GM23338 (cell line): ENCODE measurements at regions not wholly inside any gene's neighbourhood (a gene's known extent, or its start where the extent isn't known, plus 50 kb on each side); places are given as distances from the start of the nearest gene placed in this dataset.

Experiments used
- CREB1 ChIP-seq: fragments of 250-450 bp; sonication (Bioruptor Pico); IDR thresholded peaks from 2 replicates; pipeline ENCODE4 v1.5.0; 2020; ENCODE audit warnings: low read depth, mild to moderate bottlenecking, moderate library complexity
- CTCF ChIP-seq, 2 experiments: fragments of 200-600 bp in 1 of 2; sonication (generic) in 1 of 2; conservative IDR thresholded peaks; 2 replicates each; pipeline versions ENCODE4 v1.5.1 to v1.6.1; 2016 to 2017; ENCODE audit warnings: antibody characterized with exemption in 2 of 2, low read depth in 2 of 2, mild to moderate bottlenecking in 2 of 2, moderate library complexity in 1 of 2
- EZH2 ChIP-seq: fragments of 200-600 bp; sonication (generic); IDR thresholded peaks from one replicate; pipeline ENCODE4 v1.8.0; 2017; ENCODE audit warnings: antibody characterized with exemption, mild to moderate bottlenecking, low read depth; ENCODE audit not compliant: unreplicated experiment
- EZH2phosphoT487 ChIP-seq: fragments of 200-600 bp; sonication (generic); IDR thresholded peaks from one replicate; pipeline ENCODE4 v1.8.1; 2018; ENCODE audit warnings: antibody characterized with exemption; ENCODE audit not compliant: unreplicated experiment
- POLR2AphosphoS5 ChIP-seq: IDR thresholded peaks from 2 replicates; pipeline ENCODE4 v1.6.1; 2016; ENCODE audit warnings: antibody characterized with exemption, low read depth
- REST ChIP-seq: IDR thresholded peaks from one replicate; pipeline ENCODE4 v1.6.1; 2018; ENCODE audit warnings: antibody characterized with exemption; ENCODE audit not compliant: unreplicated experiment
- STAT1 ChIP-seq: IDR thresholded peaks from one replicate; pipeline ENCODE4 v1.6.1; 2016; ENCODE audit warnings: antibody characterized with exemption; ENCODE audit not compliant: unreplicated experiment
- ZNF114 ChIP-seq: fragments of 250-450 bp; sonication (Bioruptor Pico); IDR thresholded peaks from 2 replicates; pipeline ENCODE4 v1.5.0; 2020; ENCODE audit warnings: mild to moderate bottlenecking, moderate library complexity

- TF ChIP-seq CTCF (conservative IDR thresholded peaks at IDR 0.05; ENCODE audit: low read depth in 2 of 2) (no peak), POLR2AphosphoS5 (no peak), EZH2 (no peak), CREB1 (no peak), STAT1 (no peak), REST (no peak), EZH2phosphoT487 (no peak), ZNF114 (CRISPR knock-in tag) (no peak)
These were observed 366.4 kb downstream of the PAX1 start for GRCh38 chr20:22071841-22072240.
